SU-DHL-6 (cell line): ENCODE measurements at regions not wholly inside any gene's neighbourhood (a gene's known extent, or its start where the extent isn't known, plus 50 kb on each side); places are given as distances from the start of the nearest gene placed in this dataset.

Experiments used
- EZH2phosphoT487 ChIP-seq: fragments of 200-600 bp; sonication (generic), shearing (Covaris generic); conservative IDR thresholded peaks from 2 replicates; pipeline ENCODE4 v1.6.1; 2018; ENCODE audit warnings: mild to moderate bottlenecking, antibody characterized with exemption, low read length, moderate library complexity, mixed read lengths
- TF ChIP-seq, protein P1 (sequence below): fragments of 200-600 bp; sonication (generic); IDR thresholded peaks from one replicate; pipeline ENCODE4 v1.5.1; 2017; ENCODE audit warnings: antibody characterized with exemption, mild to moderate bottlenecking, low read length, moderate library complexity; ENCODE audit not compliant: insufficient read depth, poor library complexity, severe bottlenecking

DNA sequence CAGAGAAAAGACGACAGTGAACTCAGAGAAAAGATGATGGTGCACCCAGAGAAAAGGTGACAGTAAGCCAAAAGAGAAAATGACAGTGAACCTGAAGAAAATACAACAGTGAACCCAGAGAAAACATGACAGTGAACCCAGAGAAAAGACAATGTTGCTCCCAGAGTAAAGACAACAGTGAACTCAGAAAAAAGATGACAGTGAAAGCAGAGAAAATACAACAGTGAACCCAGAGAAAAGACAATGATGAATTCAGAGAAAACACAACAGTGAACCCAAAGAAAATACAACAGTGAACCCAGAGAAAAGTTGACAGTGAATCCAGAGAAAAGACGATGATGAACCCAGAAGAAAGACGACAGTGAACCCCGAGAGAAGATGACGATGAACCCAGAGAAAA, 140.5 kb upstream of the MAP3K4 start:
- TF ChIP-seq, protein P1, sequence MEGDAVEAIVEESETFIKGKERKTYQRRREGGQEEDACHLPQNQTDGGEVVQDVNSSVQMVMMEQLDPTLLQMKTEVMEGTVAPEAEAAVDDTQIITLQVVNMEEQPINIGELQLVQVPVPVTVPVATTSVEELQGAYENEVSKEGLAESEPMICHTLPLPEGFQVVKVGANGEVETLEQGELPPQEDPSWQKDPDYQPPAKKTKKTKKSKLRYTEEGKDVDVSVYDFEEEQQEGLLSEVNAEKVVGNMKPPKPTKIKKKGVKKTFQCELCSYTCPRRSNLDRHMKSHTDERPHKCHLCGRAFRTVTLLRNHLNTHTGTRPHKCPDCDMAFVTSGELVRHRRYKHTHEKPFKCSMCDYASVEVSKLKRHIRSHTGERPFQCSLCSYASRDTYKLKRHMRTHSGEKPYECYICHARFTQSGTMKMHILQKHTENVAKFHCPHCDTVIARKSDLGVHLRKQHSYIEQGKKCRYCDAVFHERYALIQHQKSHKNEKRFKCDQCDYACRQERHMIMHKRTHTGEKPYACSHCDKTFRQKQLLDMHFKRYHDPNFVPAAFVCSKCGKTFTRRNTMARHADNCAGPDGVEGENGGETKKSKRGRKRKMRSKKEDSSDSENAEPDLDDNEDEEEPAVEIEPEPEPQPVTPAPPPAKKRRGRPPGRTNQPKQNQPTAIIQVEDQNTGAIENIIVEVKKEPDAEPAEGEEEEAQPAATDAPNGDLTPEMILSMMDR = no peak
- TF ChIP-seq EZH2phosphoT487 = no peak
